LNCaP clone FGC (cell line): ENCODE measurements at regions not wholly inside any gene's neighbourhood (a gene's known extent, or its start where the extent isn't known, plus 50 kb on each side); places are given as distances from the start of the nearest gene placed in this dataset.

ENCODE experiments used
- DNase-seq: peaks from one replicate; pipeline ENCODE4 v3.0.0-alpha.2; 2011; ENCODE audit warnings: low read depth
- H3K4me3 ChIP-seq: 2 replicates; pipeline ENCODE4 v1.5.1; 2011; ENCODE audit warnings: mild to moderate bottlenecking, low read depth, low read length, control low read depth
- TF ChIP-seq, protein P1 (sequence below): IDR thresholded peaks from 2 replicates; pipeline ENCODE4 v1.5.1; 2012; ENCODE audit warnings: mild to moderate bottlenecking; ENCODE audit not compliant: control insufficient read depth, insufficient read depth; ENCODE audit errors: extremely low read depth

DNA sequence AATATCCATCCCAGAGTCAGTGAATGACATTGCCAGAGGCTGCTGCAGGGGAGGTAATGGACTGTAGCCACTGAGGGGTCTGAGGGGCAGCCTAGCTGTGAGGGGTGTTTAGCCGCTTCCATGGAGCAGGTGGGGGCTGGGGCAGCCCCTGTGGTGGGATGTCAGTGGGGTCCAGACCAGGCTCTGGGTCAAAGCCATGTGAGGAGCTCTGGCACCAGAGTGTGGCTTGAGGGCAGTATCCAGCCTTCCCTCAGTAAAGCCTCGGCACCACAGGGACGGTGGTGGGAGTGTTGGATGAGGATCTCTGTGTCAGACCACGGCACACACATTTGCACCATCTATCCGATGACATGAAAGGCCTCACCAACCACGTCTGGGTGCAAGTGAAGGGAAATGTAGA is 85.0 kb downstream of the INHBB start:
- TF ChIP-seq, protein P1, sequence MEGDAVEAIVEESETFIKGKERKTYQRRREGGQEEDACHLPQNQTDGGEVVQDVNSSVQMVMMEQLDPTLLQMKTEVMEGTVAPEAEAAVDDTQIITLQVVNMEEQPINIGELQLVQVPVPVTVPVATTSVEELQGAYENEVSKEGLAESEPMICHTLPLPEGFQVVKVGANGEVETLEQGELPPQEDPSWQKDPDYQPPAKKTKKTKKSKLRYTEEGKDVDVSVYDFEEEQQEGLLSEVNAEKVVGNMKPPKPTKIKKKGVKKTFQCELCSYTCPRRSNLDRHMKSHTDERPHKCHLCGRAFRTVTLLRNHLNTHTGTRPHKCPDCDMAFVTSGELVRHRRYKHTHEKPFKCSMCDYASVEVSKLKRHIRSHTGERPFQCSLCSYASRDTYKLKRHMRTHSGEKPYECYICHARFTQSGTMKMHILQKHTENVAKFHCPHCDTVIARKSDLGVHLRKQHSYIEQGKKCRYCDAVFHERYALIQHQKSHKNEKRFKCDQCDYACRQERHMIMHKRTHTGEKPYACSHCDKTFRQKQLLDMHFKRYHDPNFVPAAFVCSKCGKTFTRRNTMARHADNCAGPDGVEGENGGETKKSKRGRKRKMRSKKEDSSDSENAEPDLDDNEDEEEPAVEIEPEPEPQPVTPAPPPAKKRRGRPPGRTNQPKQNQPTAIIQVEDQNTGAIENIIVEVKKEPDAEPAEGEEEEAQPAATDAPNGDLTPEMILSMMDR = no peak
- no peak overlapping the region for H3K4me3 ChIP-seq
- DNase-seq = no peak

DNA sequence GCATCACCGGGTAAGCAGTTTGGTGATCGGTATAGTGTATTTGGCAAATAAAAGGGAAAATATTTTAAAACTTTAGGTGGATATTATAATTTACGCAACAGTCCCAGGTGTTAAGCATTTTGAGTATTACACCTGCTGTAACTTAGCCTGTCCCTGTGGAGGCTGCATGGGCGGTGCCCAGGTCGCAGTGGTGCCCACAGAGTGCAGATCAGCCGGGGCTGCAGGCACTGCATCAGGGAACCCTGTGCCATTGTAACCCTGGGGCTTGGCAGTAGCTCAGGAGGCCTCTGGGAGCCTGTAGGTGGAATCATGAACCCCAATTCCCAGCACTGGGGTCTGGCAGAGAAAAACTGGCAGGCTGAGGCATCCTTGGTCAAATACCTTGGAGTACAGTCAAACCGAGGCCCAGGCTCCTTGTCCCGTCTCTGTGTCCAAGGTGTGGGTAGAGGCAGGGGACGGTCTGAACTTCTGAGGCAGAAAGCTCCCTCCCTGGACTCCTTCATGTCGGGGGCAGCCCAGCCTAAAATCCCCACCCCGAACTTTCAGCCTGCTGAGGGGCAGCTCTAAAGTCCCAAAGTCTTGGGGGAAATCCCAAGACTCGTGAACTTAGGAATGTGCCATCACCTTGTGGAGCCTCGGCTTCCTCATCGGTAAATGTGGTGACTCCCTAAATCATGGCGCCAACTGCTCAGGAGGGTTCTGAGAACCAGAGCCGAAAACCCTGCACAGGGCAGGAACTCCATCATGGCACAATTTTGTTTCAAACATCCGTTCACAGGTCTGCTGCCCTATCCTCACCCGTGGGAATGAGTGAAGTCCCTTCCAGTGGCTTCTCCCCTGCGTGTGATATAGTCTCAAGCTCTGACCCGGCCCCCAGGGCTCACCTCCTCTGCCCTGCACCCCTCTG is 85.7 kb downstream of the INHBB start:
- DNase-seq = no peak
- H3K4me3 ChIP-seq = no peak overlapping the region
- TF ChIP-seq, protein P1 = no peak

DNA sequence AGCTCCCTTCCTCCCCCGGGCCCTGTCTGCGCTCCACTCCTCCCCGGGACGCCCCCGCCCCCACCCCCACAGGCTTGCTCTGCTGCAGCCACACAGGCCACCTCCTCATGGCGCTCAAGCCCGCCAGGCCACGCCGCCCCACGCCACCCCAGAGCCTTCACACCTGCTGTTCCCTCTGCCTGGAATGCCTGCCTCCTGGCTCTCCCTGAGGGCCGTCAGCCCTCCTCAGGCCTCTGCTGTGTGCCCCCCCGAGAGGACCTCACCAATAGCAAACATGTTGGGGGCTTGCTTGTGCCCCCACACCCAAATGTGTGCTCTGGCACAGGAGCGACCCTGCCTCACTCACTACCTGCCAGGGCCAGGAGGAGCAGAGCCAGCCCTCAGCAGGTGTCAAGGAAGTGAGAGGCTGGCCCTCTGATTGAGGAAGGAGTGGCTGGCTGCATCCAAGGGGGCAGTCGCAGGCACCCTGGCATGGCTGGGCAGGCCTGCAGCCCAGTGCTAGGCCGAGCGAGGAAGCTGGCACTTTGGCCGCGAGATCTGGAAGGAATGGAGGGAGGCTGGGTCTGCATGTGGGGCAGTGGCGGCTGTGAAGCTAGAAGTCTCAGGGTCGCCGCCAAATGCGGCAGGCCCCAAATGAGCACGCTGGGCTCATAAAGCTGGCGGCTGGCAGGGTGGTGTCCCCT is 86.5 kb downstream of the INHBB start:
- H3K4me3 ChIP-seq = no peak overlapping the region
- TF ChIP-seq, protein P1 = no peak
- no peak for DNase-seq

DNA sequence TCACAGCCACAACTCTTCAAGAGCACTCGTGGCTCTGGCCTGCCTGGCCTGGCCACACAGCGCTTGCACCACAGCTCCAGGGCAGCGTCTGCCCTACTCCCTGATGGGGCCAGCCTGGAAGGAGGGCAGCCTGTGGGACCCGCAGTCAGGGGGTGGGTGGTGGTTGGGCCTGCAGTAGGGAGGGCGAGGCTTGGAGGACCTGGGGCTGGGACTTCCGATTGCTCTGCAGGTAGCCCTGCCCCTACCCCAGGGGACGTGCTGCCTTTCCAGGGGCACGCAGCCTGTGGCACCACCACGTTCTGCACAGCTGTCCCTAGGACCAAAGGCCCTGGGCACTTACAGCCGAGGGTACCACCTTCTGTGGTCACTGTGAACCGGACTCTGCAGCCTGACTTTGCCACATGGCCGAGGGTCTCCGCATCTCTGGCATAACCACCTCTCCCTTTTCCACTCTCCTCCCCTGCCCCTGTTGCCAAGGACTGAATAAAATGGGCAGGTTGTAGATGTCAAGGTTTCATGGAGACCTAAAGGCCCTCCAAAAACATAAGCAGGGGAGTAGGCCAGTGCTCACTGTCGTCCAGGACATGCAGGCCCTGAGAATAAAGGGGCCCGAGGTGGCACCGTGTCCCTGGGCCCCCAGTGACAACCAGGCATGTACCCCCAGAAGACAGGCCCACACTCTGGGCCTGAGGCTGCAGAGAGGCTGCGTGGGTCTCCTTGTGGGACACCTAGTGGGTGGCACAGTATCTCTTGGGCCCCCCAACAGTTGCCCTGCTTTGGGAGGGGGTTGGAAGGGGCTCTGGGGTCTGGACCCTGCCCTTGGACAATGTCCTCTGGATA is 87.3 kb downstream of the INHBB start:
- TF ChIP-seq, protein P1 = no peak
- DNase-seq = no peak
- H3K4me3 ChIP-seq = no peak overlapping the region

DNA sequence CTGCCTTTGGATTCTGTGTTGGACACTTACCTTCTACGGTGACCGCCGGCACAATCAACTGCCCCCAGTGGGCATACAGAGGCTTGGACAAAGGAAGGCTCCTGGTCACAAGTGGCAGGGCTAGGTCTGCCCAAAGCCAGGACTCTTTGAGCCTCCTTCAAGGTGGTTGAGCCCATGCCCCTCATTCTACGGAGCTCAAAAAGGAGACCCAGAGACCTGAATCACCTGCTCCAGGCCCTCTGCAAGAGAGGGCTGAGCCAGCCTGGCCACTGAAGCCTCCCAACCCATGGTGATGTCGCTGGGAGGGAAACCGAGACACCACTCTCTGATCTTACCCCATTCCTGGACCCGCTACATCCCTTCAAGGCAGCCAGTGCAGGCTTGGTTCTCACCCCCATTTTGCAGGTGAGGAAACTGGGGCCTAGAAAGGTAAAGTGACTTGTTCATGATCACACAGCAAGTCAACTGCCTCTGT is 87.9 kb downstream of the INHBB start:
- DNase-seq = no peak
- no peak overlapping the region for H3K4me3 ChIP-seq
- TF ChIP-seq, protein P1 = no peak

DNA sequence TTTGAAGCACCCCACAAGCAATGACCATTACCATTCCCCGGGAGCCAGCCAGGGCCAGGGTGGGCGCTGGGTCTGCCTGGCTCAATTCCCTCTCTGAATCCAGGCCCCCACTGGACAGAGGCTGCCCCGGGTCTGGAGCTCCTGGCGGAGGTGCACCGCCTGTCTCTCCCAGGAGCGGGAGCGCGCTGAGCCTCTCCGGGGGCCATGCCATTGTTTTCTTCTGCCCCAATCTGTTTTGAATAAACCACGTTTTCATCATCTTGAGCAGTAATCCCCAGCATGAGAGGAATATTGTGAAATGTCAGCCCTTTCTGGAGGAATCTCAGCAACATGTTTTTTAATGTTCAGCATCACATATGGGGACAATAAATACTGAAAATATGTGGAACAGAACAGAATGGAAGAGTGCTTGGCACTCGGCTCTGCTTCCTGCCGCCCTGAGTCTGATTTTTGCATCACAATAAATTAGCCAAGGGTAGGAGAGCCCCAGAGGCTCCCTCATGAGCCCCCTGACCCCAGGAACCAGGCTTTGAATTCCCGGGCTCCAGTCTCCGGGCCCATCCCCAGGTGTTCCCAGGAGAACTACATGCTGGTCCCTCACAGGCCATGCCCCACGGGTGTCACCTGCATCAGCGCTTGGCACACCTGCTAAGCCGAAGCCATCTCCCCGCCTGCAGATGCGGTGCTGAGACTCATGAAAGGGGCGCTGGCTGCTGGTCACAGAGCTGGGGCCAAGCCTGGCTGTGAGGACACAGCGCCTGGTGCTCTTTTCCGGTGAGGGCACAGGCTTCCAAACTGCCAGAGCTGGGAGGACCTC is 88.8 kb downstream of the INHBB start:
- no peak for DNase-seq
- TF ChIP-seq, protein P1 = no peak
- no peak overlapping the region for H3K4me3 ChIP-seq
